Tibial nerve (tissue), 4 donors: ENCODE measurements at regions not wholly inside any gene's neighbourhood (a gene's known extent, or its start where the extent isn't known, plus 50 kb on each side); places are given as distances from the start of the nearest gene placed in this dataset.
A peak's percentile ranks its signal among the peaks of the same experiment; 100 is the strongest.

Experiments
- DNase-seq, 2 donors: peaks; one replicate each; pipeline ENCODE4 v3.0.0-alpha.2; 2019; ENCODE audit warnings: low spot score in 2 of 2
- H3K27ac ChIP-seq, 4 donors: fragments of 200-600 bp; sonication (generic) in 3 of 4; one replicate each; pipeline ENCODE4 v1.5.1; 2017 to 2019; ENCODE audit warnings: mild to moderate bottlenecking in 1 of 4
- H3K27me3 ChIP-seq, 2 donors: fragments of 200-600 bp; sonication (generic) in 1 of 2; one replicate each; pipeline versions ENCODE4 v1.5.1 to v1.6.0; 2017 to 2019
- H3K36me3 ChIP-seq, 3 donors: fragments of 200-600 bp; sonication (generic); one replicate each; pipeline ENCODE4 v1.5.1; 2018 to 2019
- H3K4me1 ChIP-seq, 4 donors: fragments of 200-600 bp; sonication (generic) in 3 of 4; one replicate each; pipeline ENCODE4 v1.5.1; 2017 to 2019
- H3K4me3 ChIP-seq, 4 donors: fragments of 200-600 bp; sonication (generic) in 3 of 4; one replicate each; pipeline ENCODE4 v1.5.1; 2017 to 2019; ENCODE audit warnings: mild to moderate bottlenecking in 1 of 4, moderate library complexity in 1 of 4
- H3K9me3 ChIP-seq, 4 donors: fragments of 200-600 bp; sonication (generic) in 3 of 4; one replicate each; pipeline ENCODE4 v1.5.1; 2017 to 2019
- EP300 ChIP-seq, 2 donors: sonication (generic); formaldehyde crosslinking; IDR thresholded peaks; one replicate each; pipeline ENCODE4 v1.6.1; 2017; ENCODE audit warnings: antibody characterized with exemption in 2 of 2, mild to moderate bottlenecking in 1 of 2
- POLR2A ChIP-seq, 2 donors: fragments of 450-650 bp; IDR thresholded peaks; one replicate each; pipeline ENCODE4 v1.6.1; 2017; ENCODE audit warnings: antibody characterized with exemption in 2 of 2, mild to moderate bottlenecking in 2 of 2, moderate library complexity in 2 of 2
- WGBS, 2 donors: methylation state at CpG; one replicate each; pipeline ENCODE4 v1.1.5; 2018; 5-methylcytosine and 5-hydroxymethylcytosine counted together
- TF ChIP-seq, protein P1 (sequence below), 5 experiments: fragments of 200-600 bp in 3 of 5; fragments of 450-650 bp in 2 of 5; sonication (generic) in 3 of 5; IDR thresholded peaks; one replicate each; pipeline ENCODE4 v1.5.1; 2016 to 2019; ENCODE audit warnings: antibody characterized with exemption in 5 of 5, mild to moderate bottlenecking in 3 of 5, moderate library complexity in 2 of 5

- H3K27me3 ChIP-seq = no peaks in the 10 kb centered on the region
- WGBS, 2 donors = 73 to 76% methylated on average over 13 to 14 of the region's 14 CpGs
- DNase-seq = no peak
- no peaks in the 10 kb centered on the region for H3K36me3 ChIP-seq
- H3K27ac ChIP-seq = peak overlapping the region; percentile 56 to 86 (median 74)
- H3K4me3 ChIP-seq = no peak overlapping the region
- TF ChIP-seq, protein P1, sequence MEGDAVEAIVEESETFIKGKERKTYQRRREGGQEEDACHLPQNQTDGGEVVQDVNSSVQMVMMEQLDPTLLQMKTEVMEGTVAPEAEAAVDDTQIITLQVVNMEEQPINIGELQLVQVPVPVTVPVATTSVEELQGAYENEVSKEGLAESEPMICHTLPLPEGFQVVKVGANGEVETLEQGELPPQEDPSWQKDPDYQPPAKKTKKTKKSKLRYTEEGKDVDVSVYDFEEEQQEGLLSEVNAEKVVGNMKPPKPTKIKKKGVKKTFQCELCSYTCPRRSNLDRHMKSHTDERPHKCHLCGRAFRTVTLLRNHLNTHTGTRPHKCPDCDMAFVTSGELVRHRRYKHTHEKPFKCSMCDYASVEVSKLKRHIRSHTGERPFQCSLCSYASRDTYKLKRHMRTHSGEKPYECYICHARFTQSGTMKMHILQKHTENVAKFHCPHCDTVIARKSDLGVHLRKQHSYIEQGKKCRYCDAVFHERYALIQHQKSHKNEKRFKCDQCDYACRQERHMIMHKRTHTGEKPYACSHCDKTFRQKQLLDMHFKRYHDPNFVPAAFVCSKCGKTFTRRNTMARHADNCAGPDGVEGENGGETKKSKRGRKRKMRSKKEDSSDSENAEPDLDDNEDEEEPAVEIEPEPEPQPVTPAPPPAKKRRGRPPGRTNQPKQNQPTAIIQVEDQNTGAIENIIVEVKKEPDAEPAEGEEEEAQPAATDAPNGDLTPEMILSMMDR (IDR thresholded peaks at IDR 0.05) = no peak
- TF ChIP-seq POLR2A (IDR thresholded peaks at IDR 0.05) (peak in 1 of 2 donors; percentile 39), EP300 (IDR thresholded peaks at IDR 0.05) (no peak)
- peaks cover 7 to 52% (median 22%) of the 10 kb centered on the region in 4 donors for H3K4me1 ChIP-seq
- H3K9me3 ChIP-seq = no peaks in the 10 kb centered on the region
Measured at GRCh38 chr9:134230942-134231325, 66.6 kb upstream of the RNU6ATAC start.

DNA sequence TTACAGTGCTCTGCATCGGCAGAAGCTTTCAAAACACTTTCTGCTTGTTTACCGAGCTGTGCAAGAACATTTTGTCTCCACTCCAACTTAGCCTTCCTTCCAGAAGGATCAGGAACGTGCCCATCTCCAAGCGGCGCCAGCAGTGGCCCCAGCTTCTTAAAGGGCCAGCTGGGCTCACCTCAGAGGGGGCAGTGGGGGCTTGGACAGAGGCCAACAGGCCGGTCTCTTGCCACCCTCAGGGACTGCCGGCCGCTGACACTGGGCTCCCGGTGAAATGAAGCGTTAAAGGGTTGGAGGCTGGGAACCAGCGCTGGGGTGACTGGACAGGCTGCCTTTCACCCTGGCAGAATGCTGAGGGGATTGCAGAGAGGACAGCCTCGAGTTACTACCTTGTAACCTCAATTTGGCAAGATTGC lies 67.0 kb upstream of the RNU6ATAC start:
- Histone ChIP-seq H3K9me3 (no peaks in the 10 kb centered on the region), H3K4me1 (peaks cover 7 to 56% (median 24%) of the 10 kb centered on the region in 4 donors), H3K36me3 (no peaks in the 10 kb centered on the region), H3K27ac (peak overlapping the region; percentile 56 to 86 (median 74)), H3K4me3 (no peak overlapping the region), H3K27me3 (no peaks in the 10 kb centered on the region)
- peak; percentile 78 to 84 for TF ChIP-seq EP300 (IDR thresholded peaks at IDR 0.05)
- TF ChIP-seq, protein P1 (IDR thresholded peaks at IDR 0.05) = no peak
- TF ChIP-seq POLR2A (IDR thresholded peaks at IDR 0.05) = no peak
- 30 to 33% methylated on average over 12 of the region's 12 CpGs for WGBS, 2 donors
- DNase-seq = peak in 1 of 2 donors; percentile 50

- Histone ChIP-seq H3K4me3 (no peak overlapping the region), H3K4me1 (peaks cover 7 to 61% (median 28%) of the 10 kb centered on the region in 4 donors), H3K27ac (peak overlapping the region; percentile 56 to 86 (median 74)), H3K9me3 (no peaks in the 10 kb centered on the region), H3K36me3 (no peaks in the 10 kb centered on the region), H3K27me3 (no peaks in the 10 kb centered on the region)
- TF ChIP-seq, protein P1 (IDR thresholded peaks at IDR 0.05) = no peak
- no peak for TF ChIP-seq EP300 (IDR thresholded peaks at IDR 0.05)
- no peak for TF ChIP-seq POLR2A (IDR thresholded peaks at IDR 0.05)
- 73 to 92% methylated on average over 3 to 5 of the region's 8 CpGs for WGBS, 2 donors
- no peak for DNase-seq
Measured at GRCh38 chr9:134231767-134232166, 67.4 kb upstream of the RNU6ATAC start.

DNA sequence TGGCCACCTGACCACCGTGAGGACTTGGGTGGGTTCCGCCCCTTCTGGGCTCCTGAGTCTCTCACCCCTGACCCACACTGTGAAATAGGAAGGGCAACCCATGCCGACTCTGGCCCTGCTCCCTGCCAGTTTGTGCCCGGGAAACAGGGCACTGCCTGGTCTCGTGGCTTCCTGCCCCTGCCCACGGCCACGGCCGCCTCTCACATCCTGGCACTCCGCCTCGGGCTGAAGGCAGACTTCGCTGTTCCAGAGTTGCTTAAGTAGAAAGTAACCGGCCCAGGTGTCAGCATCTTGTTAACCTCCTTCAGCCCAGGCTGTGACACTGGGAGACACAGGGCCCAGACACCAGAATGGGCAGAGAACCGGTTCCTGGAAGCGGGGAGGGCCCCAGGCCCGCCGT lies 68.7 kb upstream of the RNU6ATAC start:
- no peak for DNase-seq
- Histone ChIP-seq H3K27me3 (no peaks in the 10 kb centered on the region), H3K4me3 (no peak overlapping the region), H3K9me3 (no peaks in the 10 kb centered on the region), H3K4me1 (peaks cover 7 to 55% (median 28%) of the 10 kb centered on the region in 4 donors), H3K36me3 (no peaks in the 10 kb centered on the region), H3K27ac (peak overlapping the region in 2 of 4 donors; percentile 4 to 85)
- WGBS, 2 donors = 55% methylated on average over 15 of the region's 16 CpGs
- TF ChIP-seq EP300 (IDR thresholded peaks at IDR 0.05) (peak in 1 of 2 donors; percentile 32), POLR2A (IDR thresholded peaks at IDR 0.05) (no peak)
- TF ChIP-seq, protein P1 (IDR thresholded peaks at IDR 0.05) = no peak

- Histone ChIP-seq H3K4me3 (no peak overlapping the region), H3K4me1 (peaks cover 7 to 51% (median 28%) of the 10 kb centered on the region in 4 donors), H3K27ac (peak overlapping the region in 1 of 4 donors; percentile 59), H3K36me3 (no peaks in the 10 kb centered on the region), H3K9me3 (no peaks in the 10 kb centered on the region), H3K27me3 (no peaks in the 10 kb centered on the region)
- 81 to 86% methylated on average over 7 to 14 of the region's 21 CpGs for WGBS, 2 donors
- DNase-seq = no peak
- no peak for TF ChIP-seq EP300 (IDR thresholded peaks at IDR 0.05)
- TF ChIP-seq POLR2A (IDR thresholded peaks at IDR 0.05) = no peak
- TF ChIP-seq, protein P1 (IDR thresholded peaks at IDR 0.05) = no peak
Measured at GRCh38 chr9:134234001-134234660, 69.8 kb upstream of the RNU6ATAC start.
